ENCODE measurements at regions not wholly inside any gene's neighbourhood (a gene's known extent, or its start where the extent isn't known, plus 50 kb on each side); places are given as distances from the start of the nearest gene placed in this dataset.

GRCh38 chr11:22539821-22540256, 85.8 kb downstream of the FANCF start:
- TF ChIP-seq POLR2A (IDR thresholded peaks at IDR 0.05) (no peak), CTCF (IDR thresholded peaks at IDR 0.05) (peak in 1 of 3 donors; percentile 37)
